DND-41 (cell line): ENCODE measurements at regions not wholly inside any gene's neighbourhood (a gene's known extent, or its start where the extent isn't known, plus 50 kb on each side); places are given as distances from the start of the nearest gene placed in this dataset.
"Not testable (repeated sequence)": the region's sequence is repeated elsewhere in the genome, so short reads cannot be mapped to it uniquely, and the experiment has no call there.

ENCODE experiments used
- ATAC-seq: fragments of 200-7000 bp; cut with Tn5 transposase; 3 replicates; pipeline ENCODE4 v1.9.1; 2021; ENCODE audit warnings: low read depth; ENCODE audit not compliant: insufficient read depth
- DNase-seq: peaks from one replicate; pipeline ENCODE4 v3.0.0-alpha.2; 2020
- H2AFZ ChIP-seq: 2 replicates; pipeline ENCODE4 v1.6.0; 2012; ENCODE audit warnings: low read depth, low read length
- H3K27ac ChIP-seq: 2 replicates; pipeline ENCODE4 v1.5.1; 2012; ENCODE audit warnings: low read length, inconsistent platforms
- H3K27me3 ChIP-seq: fragments of 200-600 bp; sonication (generic); 2 replicates; pipeline ENCODE4 v1.6.0; 2012; ENCODE audit warnings: low read length, mild to moderate bottlenecking, inconsistent platforms; ENCODE audit not compliant: insufficient read depth, poor library complexity
- H3K36me3 ChIP-seq: 2 replicates; pipeline ENCODE4 v1.5.1; 2012; ENCODE audit warnings: low read length, inconsistent platforms; ENCODE audit not compliant: insufficient read depth
- H3K4me1 ChIP-seq: 2 replicates; pipeline ENCODE4 v1.5.1; 2012; ENCODE audit warnings: mild to moderate bottlenecking, low read length; ENCODE audit not compliant: insufficient read depth
- H3K4me2 ChIP-seq: 2 replicates; pipeline ENCODE4 v1.6.0; 2012; ENCODE audit warnings: mild to moderate bottlenecking, moderate library complexity, low read length, inconsistent platforms; ENCODE audit not compliant: insufficient read depth
- H3K4me3 ChIP-seq, 2 experiments: fragments of 200-600 bp in 1 of 2; shearing (Covaris generic) in 1 of 2; 2 replicates each; pipeline ENCODE4 v1.5.1; 2012 to 2016; ENCODE audit warnings: inconsistent platforms in 2 of 2, low read length in 2 of 2, mild to moderate bottlenecking in 2 of 2, low read depth in 1 of 2, moderate library complexity in 1 of 2
- H3K79me2 ChIP-seq: 2 replicates; pipeline ENCODE4 v1.6.0; 2012; ENCODE audit warnings: low read length, inconsistent platforms; ENCODE audit not compliant: insufficient read depth
- H3K9ac ChIP-seq: 2 replicates; pipeline ENCODE4 v1.6.0; 2012; ENCODE audit warnings: low read depth, mild to moderate bottlenecking, inconsistent platforms, low read length, moderate library complexity
- H3K9me3 ChIP-seq: 2 replicates; pipeline ENCODE4 v1.5.1; 2012; ENCODE audit warnings: low read length, moderate library complexity, mild to moderate bottlenecking, inconsistent platforms; ENCODE audit not compliant: insufficient read depth, severe bottlenecking
- H4K20me1 ChIP-seq: 2 replicates; pipeline ENCODE4 v1.6.0; 2012; ENCODE audit warnings: low read length; ENCODE audit not compliant: insufficient read depth
- CTCF ChIP-seq: IDR thresholded peaks from 2 replicates; pipeline ENCODE4 v1.5.1; 2012; ENCODE audit warnings: borderline replicate concordance, low read length, moderate library complexity, mild to moderate bottlenecking; ENCODE audit not compliant: poor library complexity, severe bottlenecking; ENCODE audit errors: extremely low read depth
- EZH2 ChIP-seq: IDR thresholded peaks from 3 replicates; pipeline ENCODE4 v1.6.1; 2012; ENCODE audit warnings: borderline replicate concordance, low read depth, mild to moderate bottlenecking, moderate library complexity, low read length, inconsistent platforms; ENCODE audit not compliant: severe bottlenecking

GRCh38 chr1:157437296-157437695, 115.0 kb downstream of the FCRL5 start:
- Histone ChIP-seq H3K4me2 (no peak overlapping the region), H3K36me3 (no peaks in the 10 kb centered on the region), H3K27me3 (peaks cover 28% of the 10 kb centered on the region), H3K27ac (no peak overlapping the region), H3K9ac (no peak overlapping the region), H3K4me1 (no peaks in the 10 kb centered on the region), H2AFZ (no peak overlapping the region), H3K4me3 (no peak overlapping the region), H3K9me3 (no peaks in the 10 kb centered on the region), H4K20me1 (no peaks in the 10 kb centered on the region), H3K79me2 (no peaks in the 10 kb centered on the region)
- no peak for TF ChIP-seq CTCF
- no peak for TF ChIP-seq EZH2
- ATAC-seq (no peak), DNase-seq (no peak)

GRCh38 chr1:157431751-157432150, 120.6 kb downstream of the FCRL5 start:
- Histone ChIP-seq H3K4me2 (no peak overlapping the region), H3K9me3 (no peaks in the 10 kb centered on the region), H3K79me2 (no peaks in the 10 kb centered on the region), H3K4me3 (no peak overlapping the region), H3K27me3 (peaks cover 42% of the 10 kb centered on the region), H3K9ac (no peak overlapping the region), H3K36me3 (no peaks in the 10 kb centered on the region), H3K27ac (no peak overlapping the region), H4K20me1 (no peaks in the 10 kb centered on the region), H2AFZ (no peak overlapping the region), H3K4me1 (no peaks in the 10 kb centered on the region)
- TF ChIP-seq CTCF, result no peak
- TF ChIP-seq EZH2, result no peak
- no peak for ATAC-seq
- no peak for DNase-seq

GRCh38 chr1:157429601-157430240, 122.6 kb downstream of the FCRL5 start:
- Histone ChIP-seq H3K79me2 (no peaks in the 10 kb centered on the region), H3K9me3 (no peaks in the 10 kb centered on the region), H3K9ac (no peak overlapping the region), H3K36me3 (no peaks in the 10 kb centered on the region), H3K4me3 (no peak overlapping the region), H3K27me3 (peaks cover 33% of the 10 kb centered on the region), H3K27ac (no peak overlapping the region), H4K20me1 (no peaks in the 10 kb centered on the region), H3K4me1 (no peaks in the 10 kb centered on the region), H3K4me2 (no peak overlapping the region), H2AFZ (no peak overlapping the region)
- no peak for TF ChIP-seq EZH2
- TF ChIP-seq CTCF, result no peak
- no peak for DNase-seq
- ATAC-seq, result no peak

GRCh38 chr1:157423764-157424163, 128.6 kb downstream of the FCRL5 start:
- not testable (repeated sequence) for DNase-seq, H3K27me3 ChIP-seq, H3K9ac ChIP-seq, H2AFZ ChIP-seq, H3K4me1 ChIP-seq, H3K9me3 ChIP-seq, H4K20me1 ChIP-seq, ATAC-seq, H3K79me2 ChIP-seq, H3K27ac ChIP-seq, H3K4me2 ChIP-seq, H3K4me3 ChIP-seq, H3K36me3 ChIP-seq
